IMR-90 (cell line): ENCODE measurements at regions not wholly inside any gene's neighbourhood (a gene's known extent, or its start where the extent isn't known, plus 50 kb on each side); places are given as distances from the start of the nearest gene placed in this dataset.

Experiments
- ATAC-seq: fragments of 200-7000 bp; cut with Tn5 transposase; 2 replicates; pipeline ENCODE4 v1.9.1; 2020; ENCODE audit warnings: low read depth, mild to moderate bottlenecking, moderate library complexity
- BruUV-seq: library from RNA; stranded (reverse); fragments of 400-500 nt; replicated peaks from 2 replicates; lab custom pipeline; 2021; lab: Mats Ljungman, UMichigan
- CTCF ChIA-PET: fragments of 300-600 bp; formaldehyde crosslinking; extraction: SDS; loops from one replicate; lab custom pipeline; 2021; ENCODE audit warnings: antibody characterized with exemption; lab: Yijun Ruan, JAX
- POLR2A ChIA-PET: fragments of 300-600 bp; sonication (Branson Sonifier 250); formaldehyde crosslinking; loops from one replicate; lab custom pipeline; 2022; ENCODE audit warnings: antibody characterized with exemption; ENCODE audit not compliant: unreplicated experiment; lab: Charles Lee
- DNase-seq: peaks from one replicate; pipeline ENCODE4 v3.0.0; 2013
- H2AFZ ChIP-seq: replicated peaks from 2 replicates; pipeline ENCODE3; 2013; ENCODE audit warnings: low read length, mild to moderate bottlenecking; ENCODE audit not compliant: poor library complexity
- H2AK5ac ChIP-seq: 2 replicates; pipeline ENCODE4 v1.6.1; 2013; ENCODE audit warnings: low read depth, low read length, inconsistent platforms
- H2AK9ac ChIP-seq: replicated peaks from 2 replicates; pipeline ENCODE3; 2013; ENCODE audit warnings: mild to moderate bottlenecking, low read depth, low read length, moderate library complexity; ENCODE audit not compliant: poor library complexity
- H2BK120ac ChIP-seq: 2 replicates; pipeline ENCODE4 v1.6.1; 2013; ENCODE audit warnings: low read depth, low read length, inconsistent platforms
- H2BK15ac ChIP-seq: 3 replicates; pipeline ENCODE4 v1.6.1; 2013; ENCODE audit warnings: low read depth, low read length, inconsistent platforms
- H2BK20ac ChIP-seq: 2 replicates; pipeline ENCODE4 v1.6.1; 2013; ENCODE audit warnings: low read depth, mild to moderate bottlenecking, inconsistent platforms, low read length, moderate library complexity
- H2BK5ac ChIP-seq: 2 replicates; pipeline ENCODE4 v1.6.1; 2013; ENCODE audit warnings: mild to moderate bottlenecking, low read depth, low read length, inconsistent platforms; ENCODE audit not compliant: poor library complexity, severe bottlenecking
- H3K14ac ChIP-seq: replicated peaks from 2 replicates; pipeline ENCODE4 v1.6.1; 2013; ENCODE audit warnings: low read depth, low read length, inconsistent platforms
- H3K18ac ChIP-seq: 2 replicates; pipeline ENCODE4 v1.6.1; 2013; ENCODE audit warnings: low read depth, low read length, control low read depth
- H3K23ac ChIP-seq: 2 replicates; pipeline ENCODE4 v1.6.1; 2013; ENCODE audit warnings: low read depth, low read length, inconsistent platforms
- H3K27ac ChIP-seq: 2 replicates; pipeline ENCODE4 v1.5.1; 2013; ENCODE audit warnings: mild to moderate bottlenecking, control low read depth, low read length; ENCODE audit not compliant: insufficient read depth
- H3K27me3 ChIP-seq: 2 replicates; pipeline ENCODE4 v1.6.1; 2013; ENCODE audit warnings: low read length; ENCODE audit not compliant: control insufficient read depth, insufficient read depth
- H3K36me3 ChIP-seq: 2 replicates; pipeline ENCODE4 v1.6.1; 2013; ENCODE audit warnings: low read length, mixed read lengths; ENCODE audit not compliant: control insufficient read depth, insufficient read depth
- H3K4ac ChIP-seq: 2 replicates; pipeline ENCODE4 v1.6.1; 2013; ENCODE audit warnings: low read depth, low read length, inconsistent platforms
- H3K4me1 ChIP-seq: 2 replicates; pipeline ENCODE4 v1.6.1; 2013; ENCODE audit warnings: low read length, mixed read lengths; ENCODE audit not compliant: control insufficient read depth, insufficient read depth
- H3K4me2 ChIP-seq: 2 replicates; pipeline ENCODE4 v1.6.1; 2013; ENCODE audit warnings: low read depth, mild to moderate bottlenecking, control low read depth, low read length, moderate library complexity
- H3K4me3 ChIP-seq: 2 replicates; pipeline ENCODE4 v1.5.1; 2013; ENCODE audit warnings: low read depth, mild to moderate bottlenecking, control low read depth, low read length, moderate library complexity; ENCODE audit not compliant: insufficient read depth
- H3K56ac ChIP-seq: 2 replicates; pipeline ENCODE4 v1.6.1; 2013; ENCODE audit warnings: low read length, inconsistent platforms; ENCODE audit not compliant: insufficient read depth; ENCODE audit errors: extremely low read depth
- H3K79me1 ChIP-seq, 2 experiments: 2 replicates each; pipeline ENCODE4 v1.6.1; 2013; ENCODE audit warnings: low read length in 2 of 2, inconsistent platforms in 1 of 2, low read depth in 1 of 2
- H3K9ac ChIP-seq: 2 replicates; pipeline ENCODE4 v1.6.1; 2013; ENCODE audit warnings: low read depth, low read length, control low read depth
- H3K9me1 ChIP-seq: 2 replicates; pipeline ENCODE4 v1.6.1; 2013; ENCODE audit warnings: low read length, inconsistent platforms; ENCODE audit not compliant: insufficient read depth
- H3K9me3 ChIP-seq: 2 replicates; pipeline ENCODE4 v1.6.1; 2013; ENCODE audit warnings: low read length; ENCODE audit not compliant: control insufficient read depth, insufficient read depth
- H4K20me1 ChIP-seq: 2 replicates; pipeline ENCODE4 v1.6.1; 2013; ENCODE audit warnings: low read length, inconsistent platforms; ENCODE audit not compliant: insufficient read depth
- H4K5ac ChIP-seq: 2 replicates; pipeline ENCODE4 v1.6.1; 2013; ENCODE audit warnings: mild to moderate bottlenecking, low read depth, low read length, control low read depth
- H4K8ac ChIP-seq, 2 experiments: 2 replicates each; pipeline ENCODE4 v1.6.1; 2013; ENCODE audit warnings: low read depth in 2 of 2, low read length in 2 of 2, control low read depth in 1 of 2, inconsistent platforms in 1 of 2
- H4K91ac ChIP-seq: 2 replicates; pipeline ENCODE4 v1.6.1; 2013; ENCODE audit warnings: low read depth, low read length, inconsistent platforms; ENCODE audit not compliant: insufficient read depth
- BHLHE40 ChIP-seq: fragments of 150-350 bp; IDR thresholded peaks from 2 replicates; pipeline ENCODE4 v1.6.1; 2016; ENCODE audit warnings: mild to moderate bottlenecking, low read depth, low read length
- CEBPB ChIP-seq: IDR thresholded peaks from 2 replicates; pipeline ENCODE4 v1.6.1; 2012; ENCODE audit warnings: low read depth, low read length, improper control_type of control experiment
- CHD1 ChIP-seq: IDR thresholded peaks from 2 replicates; pipeline ENCODE4 v1.6.1; 2012; ENCODE audit warnings: low read depth, low read length, improper control_type of control experiment
- ELK1 ChIP-seq: fragments of 150-350 bp; IDR thresholded peaks from 2 replicates; pipeline ENCODE4 v1.6.1; 2016; ENCODE audit warnings: low read depth, mild to moderate bottlenecking, low read length, moderate library complexity, borderline replicate concordance
- FOS ChIP-seq: fragments of 150-350 bp; IDR thresholded peaks from 2 replicates; pipeline ENCODE4 v1.6.1; 2016; ENCODE audit warnings: low read depth, low read length
- MAFK ChIP-seq: IDR thresholded peaks from 2 replicates; pipeline ENCODE4 v1.6.1; 2012; ENCODE audit warnings: low read depth, low read length, improper control_type of control experiment
- MAZ ChIP-seq: IDR thresholded peaks from 2 replicates; pipeline ENCODE4 v1.6.1; 2012; ENCODE audit warnings: low read depth, mild to moderate bottlenecking, low read length, improper control_type of control experiment, moderate library complexity, borderline replicate concordance
- NFE2L2 ChIP-seq: fragments of 150-350 bp; IDR thresholded peaks from 2 replicates; pipeline ENCODE4 v1.6.1; 2016; ENCODE audit warnings: low read depth, mild to moderate bottlenecking, low read length
- RFX5 ChIP-seq: IDR thresholded peaks from 2 replicates; pipeline ENCODE4 v1.8.0; 2012; ENCODE audit warnings: low read depth, mild to moderate bottlenecking, low read length, moderate library complexity
- SMC3 ChIP-seq: fragments of 150-350 bp; IDR thresholded peaks from 2 replicates; pipeline ENCODE4 v1.6.1; 2016; ENCODE audit warnings: low read depth, mild to moderate bottlenecking, antibody characterized with exemption, low read length, moderate library complexity
- USF2 ChIP-seq: fragments of 150-350 bp; IDR thresholded peaks from 2 replicates; pipeline ENCODE4 v1.6.1; 2017; ENCODE audit warnings: mild to moderate bottlenecking, antibody characterized with exemption, low read length, low read depth
- WGBS, 2 experiments: methylation state at CpG; one replicate each; pipeline versions ENCODE4 v1.1.5 to v1.1.7; 2013; ENCODE audit warnings: missing lambda C conversion rate in 2 of 2; ENCODE audit not compliant: insufficient read length in 1 of 2; ENCODE audit errors: extremely low coverage in 2 of 2; 5-methylcytosine and 5-hydroxymethylcytosine counted together
- dilution Hi-C: fragments of 300-500 bp; cut with HindIII; formaldehyde crosslinking; loops from one replicate; pipeline ENCODE4 v1.14.3; 2018; ENCODE audit warnings: low sequenced_read_pairs; ENCODE audit not compliant: unreplicated experiment
- in situ Hi-C: fragments of 300-500 bp; cut with MboI; formaldehyde crosslinking; loops from 3 replicates; pipeline ENCODE4 v1.14.3; 2019; ENCODE audit warnings: low sequenced_read_pairs, inconsistent platforms, mixed read lengths
- intact Hi-C: fragments of 100-400 bp; cut with micrococcal nuclease; formaldehyde crosslinking; loops from 2 replicates; pipeline ENCODE4 v1.10.0; 2022

GRCh38 chr7:22672846-22673680, 53.9 kb upstream of the IL6 start:
- peak overlapping the region; percentile 83 for H4K91ac ChIP-seq
- BruUV-seq, result no TSS peak
- no peaks in the 10 kb centered on the region for H3K36me3 ChIP-seq
- no peak overlapping the region for H3K9ac ChIP-seq
- H2BK5ac ChIP-seq, result peak overlapping the region; percentile 56
- TF ChIP-seq USF2 (no peak), MAZ (no peak), CEBPB (no peak), RFX5 (no peak), FOS (no peak), NFE2L2 (no peak), MAFK (no peak), SMC3 (no peak), BHLHE40 (no peak), ELK1 (no peak), CHD1 (no peak)
- H2AK5ac ChIP-seq, result peak overlapping the region; percentile 48
- intact Hi-C loops, result loop anchor here (5.0 kb wide), 1 partner anchor 384 kb away; no protein-coding TSS in a partner anchor
- H4K5ac ChIP-seq, result peak overlapping the region; percentile 92
- peak overlapping the region; percentile 35 for H3K14ac ChIP-seq
- no peaks in the 10 kb centered on the region for H3K9me3 ChIP-seq
- H3K18ac ChIP-seq, result peak overlapping the region; percentile 93
- no CpG with 5 or more reads among the region's 6 CpGs for WGBS, 2 experiments
- dilution Hi-C loops, result no loop called here
- H2AFZ ChIP-seq, result peak overlapping the region; percentile 7
- peaks cover 3% of the 10 kb centered on the region; the same call in 1 of the 2 replicates for H4K20me1 ChIP-seq
- H2AK9ac ChIP-seq, result peak overlapping the region; percentile 6
- H2BK15ac ChIP-seq, result peak overlapping the region; percentile 52; the same call in 2 of the 3 replicates
- peak overlapping the region; percentile 85 for H3K4ac ChIP-seq
- no peaks in the 10 kb centered on the region for H3K27me3 ChIP-seq
- DNase-seq (peak; percentile 46), ATAC-seq (peak; percentile 22)
- H3K23ac ChIP-seq, result peak overlapping the region; percentile 31; the same call in 1 of the 2 replicates
- ChIA-PET POLR2A (interaction anchor here (0.5 to 0.8 kb wide), 3 partner anchors 45 to 108 kb away, joined by 3 to 4 read pairs (median 3); partner anchors contain the start of gene IL6), CTCF (interaction anchor here (1.3 to 3.6 kb wide), 2 partner anchors 53 to 87 kb away, joined by 3 to 18 read pairs; partner anchors contain the start of gene IL6)
- H3K9me1 ChIP-seq, result peaks cover 19% of the 10 kb centered on the region
- peaks cover 26% of the 10 kb centered on the region for H3K4me1 ChIP-seq
- peak overlapping the region; percentile 77 for H2BK20ac ChIP-seq
- in situ Hi-C loops, result no loop called here
- 0 out of 2 replicates have a peak overlapping the region, but pooled peaks have one; percentile 1 for H3K56ac ChIP-seq
- H3K79me1 ChIP-seq, result no peaks in the 10 kb centered on the region; a peak in 1 of 4 replicates
- H3K27ac ChIP-seq, result peak overlapping the region; percentile 28; the same call in 1 of the 2 replicates
- no peak overlapping the region for H3K4me2 ChIP-seq
- peak overlapping the region; percentile 37 to 87 for H4K8ac ChIP-seq
- no peak overlapping the region for H3K4me3 ChIP-seq
- H2BK120ac ChIP-seq, result peak overlapping the region; percentile 86
